Adrenal gland (tissue), 9 donors: ENCODE measurements at regions not wholly inside any gene's neighbourhood (a gene's known extent, or its start where the extent isn't known, plus 50 kb on each side); places are given as distances from the start of the nearest gene placed in this dataset.

ENCODE experiments used
- DNase-seq, 7 donors: peaks; one replicate each; pipeline ENCODE4 v3.0.0-alpha.2; 2019 to 2020
- H3K27ac ChIP-seq, 5 donors: fragments of 200-600 bp; sonication (generic) in 4 of 5; 1 replicate in 3 of 5; 2 replicates in 2 of 5; pipeline versions ENCODE4 v1.5.1 to v1.8.0; 2016 to 2020; ENCODE audit warnings: mild to moderate bottlenecking in 1 of 5
- H3K27me3 ChIP-seq: fragments of 200-600 bp; 2 replicates; pipeline ENCODE4 v1.8.0; 2021
- H3K36me3 ChIP-seq, 2 donors: fragments of 200-600 bp; replicated peaks in 1 of 2; 1 replicate in 1 of 2; 2 replicates in 1 of 2; pipeline versions ENCODE4 v1.5.1 to v1.8.0; 2018 to 2022
- H3K4me1 ChIP-seq, 2 donors: fragments of 200-600 bp; replicated peaks in 1 of 2; 1 replicate in 1 of 2; 2 replicates in 1 of 2; pipeline versions ENCODE4 v1.5.1 to v1.8.0; 2018 to 2021
- H3K4me3 ChIP-seq, 4 donors: fragments of 200-600 bp; sonication (generic) in 3 of 4; one replicate each; pipeline ENCODE4 v1.5.1; 2016 to 2018
- H3K9me3 ChIP-seq, 3 donors: fragments of 200-600 bp; sonication (generic) in 1 of 3; replicated peaks in 1 of 3; 1 replicate in 2 of 3; 2 replicates in 1 of 3; pipeline versions ENCODE4 v1.5.1 to v1.8.0; 2016 to 2021
- CTCF ChIP-seq, 6 experiments: fragments of 450-650 bp in 4 of 6; fragments of 200-600 bp in 2 of 6; sonication (generic) in 1 of 6; IDR thresholded peaks; 1 replicate in 5 of 6; 2 replicates in 1 of 6; pipeline versions ENCODE4 v1.5.1 to v1.8.0; 2016 to 2021; ENCODE audit warnings: antibody characterized with exemption in 6 of 6, mild to moderate bottlenecking in 2 of 6, moderate library complexity in 1 of 6
- POLR2A ChIP-seq, 2 donors: fragments of 450-650 bp; IDR thresholded peaks; one replicate each; pipeline ENCODE4 v1.6.1; 2017; ENCODE audit warnings: antibody characterized with exemption in 2 of 2, mild to moderate bottlenecking in 2 of 2, moderate library complexity in 1 of 2
- WGBS, 4 donors: extraction: QIAGEN DNeasy Blood & Tissue Kit in 2 of 4; methylation state at CpG; one replicate each; pipeline versions ENCODE4 v1.1.5 to v1.1.7; 2013 to 2017; 5-methylcytosine and 5-hydroxymethylcytosine counted together
- intact Hi-C, 2 donors: fragments of 100-400 bp; cut with DNase I; formaldehyde crosslinking; loops; one replicate each; pipeline versions ENCODE4 v1.14.1 to v1.15.0; 2022 to 2023
- donor health status: healthy with polysubstance abuse.
- donor health status: Bipolar disorder and iron deficiency.
- donor health status: DM: yes; HTN: yes; CAD: no.
- donor health status: DM: no; HTN: no; CAD: no.
- donor health status: DM: no; HTN: no; CAD: no.

- H3K9me3 ChIP-seq = no peaks in the 10 kb centered on the region
- intact Hi-C loops = no loop called here
- no peaks in the 10 kb centered on the region for H3K27me3 ChIP-seq
- no peak for DNase-seq
- no peaks in the 10 kb centered on the region for H3K36me3 ChIP-seq
- H3K4me1 ChIP-seq = no peaks in the 10 kb centered on the region
- 83 to 93% (median 86%) methylated on average over 5 of the region's 5 CpGs for WGBS, 4 donors
- H3K27ac ChIP-seq = no peak overlapping the region
- TF ChIP-seq CTCF (IDR thresholded peaks at IDR 0.05) = no peak
- TF ChIP-seq POLR2A (IDR thresholded peaks at IDR 0.05) = no peak
- H3K4me3 ChIP-seq = no peak overlapping the region
Measured at GRCh38 chr2:134023854-134024253, 230.0 kb upstream of the MGAT5 start.

- Histone ChIP-seq H3K4me1 (no peaks in the 10 kb centered on the region), H3K27ac (no peak overlapping the region), H3K27me3 (no peaks in the 10 kb centered on the region), H3K9me3 (no peaks in the 10 kb centered on the region), H3K4me3 (no peak overlapping the region), H3K36me3 (no peaks in the 10 kb centered on the region)
- 31 to 55% (median 38%) methylated on average over 4 to 21 of the region's 21 CpGs for WGBS, 4 donors
- intact Hi-C loops = no loop called here
- DNase-seq = peak in 1 of 7 donors; percentile 14
- TF ChIP-seq CTCF (IDR thresholded peaks at IDR 0.05) = no peak
- TF ChIP-seq POLR2A (IDR thresholded peaks at IDR 0.05) = no peak
Measured at GRCh38 chr2:134027980-134028379, 225.9 kb upstream of the MGAT5 start.

- Histone ChIP-seq H3K4me1 (no peaks in the 10 kb centered on the region), H3K27me3 (no peaks in the 10 kb centered on the region), H3K36me3 (no peaks in the 10 kb centered on the region), H3K27ac (no peak overlapping the region), H3K9me3 (no peaks in the 10 kb centered on the region), H3K4me3 (no peak overlapping the region)
- intact Hi-C loops = no loop called here
- no peak for DNase-seq
- 53 to 75% (median 70%) methylated on average over 6 of the region's 6 CpGs for WGBS, 4 donors
- TF ChIP-seq CTCF (IDR thresholded peaks at IDR 0.05) = no peak
- no peak for TF ChIP-seq POLR2A (IDR thresholded peaks at IDR 0.05)
Measured at GRCh38 chr2:134029418-134029817, 224.5 kb upstream of the MGAT5 start.

GRCh38 chr2:134031539-134031938, 222.3 kb upstream of the MGAT5 start:
- TF ChIP-seq POLR2A (IDR thresholded peaks at IDR 0.05) = no peak
- TF ChIP-seq CTCF (IDR thresholded peaks at IDR 0.05) = no peak
- no peak for DNase-seq
- intact Hi-C loops = no loop called here

More at GRCh38 chr2:134031539-134031938, 222.3 kb upstream of the MGAT5 start:
- 68 to 75% (median 72%) methylated on average over 6 of the region's 6 CpGs for WGBS, 4 donors
- no peak overlapping the region for H3K27ac ChIP-seq
- no peaks in the 10 kb centered on the region for H3K4me1 ChIP-seq
- no peak overlapping the region for H3K4me3 ChIP-seq
- H3K27me3 ChIP-seq = no peaks in the 10 kb centered on the region
- no peaks in the 10 kb centered on the region for H3K36me3 ChIP-seq
- H3K9me3 ChIP-seq = no peaks in the 10 kb centered on the region
